ENCODE measurements at regions not wholly inside any gene's neighbourhood (a gene's known extent, or its start where the extent isn't known, plus 50 kb on each side); places are given as distances from the start of the nearest gene placed in this dataset.

GRCh38 chr6:27177485-27178406 lies 69.8 kb upstream of the PRSS16 start (continued):
- TF ChIP-seq MXD1 (CRISPR knock-in tag; IDR thresholded peaks at IDR 0.05) (peak; percentile 69; the same call in 1 of the 2 replicates), ZSCAN30 (CRISPR knock-in tag; IDR thresholded peaks at IDR 0.05) (0 out of 2 replicates have a peak, but pooled peaks have one; percentile 16), MXD4 (CRISPR knock-in tag; IDR thresholded peaks at IDR 0.05) (no peak), ZBTB3 (CRISPR knock-in tag; IDR thresholded peaks at IDR 0.05; ENCODE audit: borderline replicate concordance, low read depth) (no peak), ELF4 (CRISPR knock-in tag; IDR thresholded peaks at IDR 0.05; ENCODE audit: borderline replicate concordance) (no peak), ZNF260 (CRISPR knock-in tag; IDR thresholded peaks at IDR 0.05; ENCODE audit: borderline replicate concordance, low read depth) (no peak), RFXANK (CRISPR knock-in tag; IDR thresholded peaks at IDR 0.05) (no peak), ZNF224 (CRISPR knock-in tag; IDR thresholded peaks at IDR 0.05) (no peak), ZNF30 (CRISPR knock-in tag; IDR thresholded peaks at IDR 0.05) (no peak), SNAPC4 (CRISPR knock-in tag; IDR thresholded peaks at IDR 0.05) (no peak), ARNT (IDR thresholded peaks at IDR 0.05) (no peak), RFX1 (IDR thresholded peaks at IDR 0.05) (no peak), ZEB1 (IDR thresholded peaks at IDR 0.05; ENCODE audit: insufficient replicate concordance, low read depth) (no peak), NFRKB (IDR thresholded peaks at IDR 0.05) (no peak), JDP2 (CRISPR knock-in tag; IDR thresholded peaks at IDR 0.05; ENCODE audit: borderline replicate concordance) (no peak), CHCHD3 (CRISPR knock-in tag; IDR thresholded peaks at IDR 0.05) (0 out of 2 replicates have a peak, but pooled peaks have one; percentile 53), ZNF160 (CRISPR knock-in tag; IDR thresholded peaks at IDR 0.05) (peak; percentile 9; the same call in 1 of the 2 replicates), JUND (CRISPR knock-in tag; IDR thresholded peaks at IDR 0.05) (no peak), NAIF1 (CRISPR knock-in tag; IDR thresholded peaks at IDR 0.05; ENCODE audit: borderline replicate concordance) (no peak), ZNF20 (CRISPR knock-in tag; IDR thresholded peaks at IDR 0.05) (no peak), SP4 (CRISPR knock-in tag; IDR thresholded peaks at IDR 0.05) (no peak), KAT2B (IDR thresholded peaks at IDR 0.05; ENCODE audit: borderline replicate concordance, low read depth, low read length) (no peak), ZNF510 (CRISPR knock-in tag; IDR thresholded peaks at IDR 0.05; ENCODE audit: low read depth) (no peak), HDAC6 (IDR thresholded peaks at IDR 0.05; ENCODE audit: low read depth, low read length) (no peak), POLR2AphosphoS2 (IDR thresholded peaks at IDR 0.05; ENCODE audit: low read depth, low read length) (no peak), RBAK (CRISPR knock-in tag; IDR thresholded peaks at IDR 0.05) (no peak; the same call in 1 of the 2 replicates), ZNF883 (CRISPR knock-in tag; IDR thresholded peaks at IDR 0.05; ENCODE audit: not compliant biosample characterization) (no peak), SIN3A (IDR thresholded peaks at IDR 0.05; ENCODE audit: borderline replicate concordance, low read depth, low read length) (no peak)

All from HepG2 (cell line).